GM12892 (cell line): ENCODE measurements at regions not wholly inside any gene's neighbourhood (a gene's known extent, or its start where the extent isn't known, plus 50 kb on each side); places are given as distances from the start of the nearest gene placed in this dataset.

Source experiments
- POLR2A ChIP-seq: IDR thresholded peaks from 2 replicates; pipeline ENCODE4 v1.6.1; 2011; ENCODE audit warnings: low read depth, low read length, control low read depth
- POLR2AphosphoS5 ChIP-seq: IDR thresholded peaks from 2 replicates; pipeline ENCODE4 v1.6.1; 2011; ENCODE audit warnings: low read depth, low read length, control low read depth
- TAF1 ChIP-seq: IDR thresholded peaks from 2 replicates; pipeline ENCODE4 v1.6.1; 2011; ENCODE audit warnings: low read depth, mild to moderate bottlenecking, control low read depth, low read length, borderline replicate concordance

GRCh38 chr4:14903321-14903720, 99.0 kb upstream of the CPEB2 start:
- TF ChIP-seq POLR2AphosphoS5 (no peak), TAF1 (no peak), POLR2A (no peak)
